ENCODE measurements at regions not wholly inside any gene's neighbourhood (a gene's known extent, or its start where the extent isn't known, plus 50 kb on each side); places are given as distances from the start of the nearest gene placed in this dataset.

GRCh38 chr12:115806000-115806399 is 471.5 kb downstream of the MED13L start:
- H2AFZ ChIP-seq (ENCODE audit: low read length), result no peak overlapping the region
- H3F3A ChIP-seq (ENCODE audit: low read length, unreplicated experiment), result no peaks in the 10 kb centered on the region
- no peaks in the 10 kb centered on the region for H4K20me1 ChIP-seq (ENCODE audit: low read length)
- BruUV-seq (replicated peaks), result no TSS peak
- H3K9me2 ChIP-seq (replicated peaks; ENCODE audit: low read length), result no peaks in the 10 kb centered on the region
- no peak overlapping the region for H3K27ac ChIP-seq (ENCODE audit: low read length)
- TF ChIP-seq CTCF (conservative IDR thresholded peaks at IDR 0.05; ENCODE audit: low read depth, low read length) (no peak), EZH2 (IDR thresholded peaks at IDR 0.05; ENCODE audit: low read length, unreplicated experiment) (no peak), EZH2phosphoT487 (IDR thresholded peaks at IDR 0.05; ENCODE audit: borderline replicate concordance, low read length) (no peak)
- CTCF ChIA-PET, result no interaction called here
- no peaks in the 10 kb centered on the region for H3K36me3 ChIP-seq (ENCODE audit: low read depth, low read length)
- intact Hi-C loops (cut with micrococcal nuclease), result loop anchor here (10.0 kb wide), 1 partner anchor 1671 kb away; no protein-coding TSS in a partner anchor
- no peaks in the 10 kb centered on the region for H3K9me3 ChIP-seq (ENCODE audit: low read length)
- peaks cover 36% of the 10 kb centered on the region for H3K27me3 ChIP-seq (ENCODE audit: low read length)
- DNase-seq (no peak), ATAC-seq (no peak)
- H3K79me2 ChIP-seq (ENCODE audit: low read length), result no peaks in the 10 kb centered on the region
- H3K4me2 ChIP-seq (ENCODE audit: low read length), result no peak overlapping the region
- no peak overlapping the region for H3K4me3 ChIP-seq (ENCODE audit: low read length)
- no peaks in the 10 kb centered on the region for H3K4me1 ChIP-seq (ENCODE audit: insufficient read depth, low read length)
- no peak overlapping the region for H3K9ac ChIP-seq (ENCODE audit: low read length)
- POLR2A ChIA-PET (ENCODE audit: unreplicated experiment), result no interaction called here

- BruUV-seq (replicated peaks), result no TSS peak
- ATAC-seq (no peak), DNase-seq (no peak)
- Histone ChIP-seq H3K36me3 (ENCODE audit: low read depth, low read length) (no peaks in the 10 kb centered on the region), H3K9me2 (replicated peaks; ENCODE audit: low read length) (no peaks in the 10 kb centered on the region), H3K9me3 (ENCODE audit: low read length) (no peaks in the 10 kb centered on the region), H3K27me3 (ENCODE audit: low read length) (peaks cover 7% of the 10 kb centered on the region; the same call in 1 of the 2 replicates), H2AFZ (ENCODE audit: low read length) (no peak overlapping the region), H3F3A (ENCODE audit: low read length, unreplicated experiment) (no peaks in the 10 kb centered on the region), H3K9ac (ENCODE audit: low read length) (no peak overlapping the region), H4K20me1 (ENCODE audit: low read length) (no peaks in the 10 kb centered on the region), H3K27ac (ENCODE audit: low read length) (no peak overlapping the region), H3K4me2 (ENCODE audit: low read length) (no peak overlapping the region), H3K4me3 (ENCODE audit: low read length) (no peak overlapping the region), H3K4me1 (ENCODE audit: insufficient read depth, low read length) (no peaks in the 10 kb centered on the region), H3K79me2 (ENCODE audit: low read length) (no peaks in the 10 kb centered on the region)
- ChIA-PET POLR2A (ENCODE audit: unreplicated experiment) (no interaction called here), CTCF (no interaction called here)
- intact Hi-C loops (cut with micrococcal nuclease), result loop anchor here (10.0 kb wide), 1 partner anchor 1668 kb away; no protein-coding TSS in a partner anchor
- TF ChIP-seq EZH2phosphoT487 (IDR thresholded peaks at IDR 0.05; ENCODE audit: borderline replicate concordance, low read length), result no peak
- no peak for TF ChIP-seq CTCF (conservative IDR thresholded peaks at IDR 0.05; ENCODE audit: low read depth, low read length)
- TF ChIP-seq EZH2 (IDR thresholded peaks at IDR 0.05; ENCODE audit: low read length, unreplicated experiment), result no peak
Observed at GRCh38 chr12:115802767-115803166, 474.7 kb downstream of the MED13L start.

GRCh38 chr12:115801871-115802270 is 475.6 kb downstream of the MED13L start:
- Histone ChIP-seq H3K79me2 (ENCODE audit: low read length) (no peaks in the 10 kb centered on the region), H3K4me2 (ENCODE audit: low read length) (no peak overlapping the region), H3K4me1 (ENCODE audit: insufficient read depth, low read length) (no peaks in the 10 kb centered on the region), H4K20me1 (ENCODE audit: low read length) (no peaks in the 10 kb centered on the region), H2AFZ (ENCODE audit: low read length) (no peak overlapping the region), H3K9me2 (replicated peaks; ENCODE audit: low read length) (no peaks in the 10 kb centered on the region), H3K27me3 (ENCODE audit: low read length) (0 out of 2 replicates have a peak, but pooled peaks cover 6% of the 10 kb centered on the region), H3F3A (ENCODE audit: low read length, unreplicated experiment) (no peaks in the 10 kb centered on the region), H3K9ac (ENCODE audit: low read length) (no peak overlapping the region), H3K36me3 (ENCODE audit: low read depth, low read length) (no peaks in the 10 kb centered on the region), H3K9me3 (ENCODE audit: low read length) (no peaks in the 10 kb centered on the region), H3K4me3 (ENCODE audit: low read length) (no peak overlapping the region), H3K27ac (ENCODE audit: low read length) (no peak overlapping the region)
- ATAC-seq, result no peak
- no peak for TF ChIP-seq EZH2 (IDR thresholded peaks at IDR 0.05; ENCODE audit: low read length, unreplicated experiment)
- no peak for TF ChIP-seq CTCF (conservative IDR thresholded peaks at IDR 0.05; ENCODE audit: low read depth, low read length)
- no peak for TF ChIP-seq EZH2phosphoT487 (IDR thresholded peaks at IDR 0.05; ENCODE audit: borderline replicate concordance, low read length)
- BruUV-seq (replicated peaks), result no TSS peak
- POLR2A ChIA-PET (ENCODE audit: unreplicated experiment), result no interaction called here
- intact Hi-C loops (cut with micrococcal nuclease), result loop anchor here (10.0 kb wide), 1 partner anchor 1667 kb away; no protein-coding TSS in a partner anchor
- DNase-seq, result no peak
- CTCF ChIA-PET, result no interaction called here
